Neural crest cell (in vitro differentiated cells): ENCODE measurements at regions not wholly inside any gene's neighbourhood (a gene's known extent, or its start where the extent isn't known, plus 50 kb on each side); places are given as distances from the start of the nearest gene placed in this dataset.

ENCODE experiments used
- DNase-seq: peaks from one replicate; pipeline ENCODE4 v3.0.0; 2021; ENCODE audit warnings: low read depth, mixed read lengths, low spot score
- H3K27ac Mint-ChIP-seq: one replicate; pipeline ENCODE4 v1.8.0; 2021; ENCODE audit warnings: mild to moderate bottlenecking, mixed read lengths; ENCODE audit not compliant: unreplicated experiment
- H3K27me3 Mint-ChIP-seq: 2 replicates; pipeline ENCODE4 v1.8.0; 2021; ENCODE audit warnings: low read depth, mild to moderate bottlenecking, mixed read lengths
- H3K36me3 Mint-ChIP-seq: 2 replicates; pipeline ENCODE4 v1.8.0; 2021; ENCODE audit warnings: low read depth, mild to moderate bottlenecking, mixed read lengths
- H3K4me1 Mint-ChIP-seq: 2 replicates; pipeline ENCODE4 v1.8.0; 2021; ENCODE audit warnings: mixed read lengths
- H3K4me3 Mint-ChIP-seq: one replicate; pipeline ENCODE4 v1.8.0; 2021; ENCODE audit warnings: mild to moderate bottlenecking, mixed read lengths
- H3K9me3 Mint-ChIP-seq: 2 replicates; pipeline ENCODE4 v1.8.0; 2021; ENCODE audit warnings: mixed read lengths
- TF ChIP-seq, protein P1 (sequence below): fragments of 200-600 bp; sonication (generic); conservative IDR thresholded peaks from 2 replicates; pipeline ENCODE4 v1.5.0; 2021; ENCODE audit warnings: antibody characterized with exemption, mild to moderate bottlenecking

DNA sequence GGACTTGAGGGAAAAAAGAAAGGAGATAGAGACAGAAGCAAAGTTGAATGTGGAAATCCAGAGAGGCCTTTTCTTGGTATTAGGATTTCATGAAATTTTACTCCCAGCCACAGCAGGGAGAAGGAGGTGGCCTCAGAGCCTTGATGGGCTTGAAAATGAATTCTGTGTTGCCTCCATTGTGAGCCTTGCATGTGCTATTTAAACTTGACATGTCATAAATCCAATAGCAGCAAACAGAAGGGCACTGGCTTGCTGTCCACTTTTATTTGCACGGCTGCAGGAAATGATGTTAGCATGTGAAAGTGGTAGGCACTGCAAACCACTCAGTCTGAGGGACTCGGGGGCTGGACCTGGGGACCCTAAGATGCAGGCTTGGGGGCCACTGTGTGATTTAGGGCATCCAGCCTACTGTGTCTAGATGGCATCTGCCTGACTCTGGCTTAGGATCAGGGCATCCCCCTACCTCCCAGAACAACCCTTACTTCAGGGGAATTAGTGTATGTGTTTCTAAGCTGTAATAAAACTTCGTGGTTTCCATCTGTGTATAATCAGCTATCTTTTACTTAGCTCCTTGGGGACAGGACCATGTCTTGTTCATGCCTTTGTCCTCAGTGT lies 139.1 kb upstream of the SKOR2 start:
- no peak overlapping the region for H3K27ac Mint-ChIP-seq
- no peak overlapping the region for H3K4me3 Mint-ChIP-seq
- H3K4me1 Mint-ChIP-seq: no peaks in the 10 kb centered on the region
- H3K9me3 Mint-ChIP-seq: no peaks in the 10 kb centered on the region
- no peak for DNase-seq
- H3K36me3 Mint-ChIP-seq: no peaks in the 10 kb centered on the region
- TF ChIP-seq, protein P1, sequence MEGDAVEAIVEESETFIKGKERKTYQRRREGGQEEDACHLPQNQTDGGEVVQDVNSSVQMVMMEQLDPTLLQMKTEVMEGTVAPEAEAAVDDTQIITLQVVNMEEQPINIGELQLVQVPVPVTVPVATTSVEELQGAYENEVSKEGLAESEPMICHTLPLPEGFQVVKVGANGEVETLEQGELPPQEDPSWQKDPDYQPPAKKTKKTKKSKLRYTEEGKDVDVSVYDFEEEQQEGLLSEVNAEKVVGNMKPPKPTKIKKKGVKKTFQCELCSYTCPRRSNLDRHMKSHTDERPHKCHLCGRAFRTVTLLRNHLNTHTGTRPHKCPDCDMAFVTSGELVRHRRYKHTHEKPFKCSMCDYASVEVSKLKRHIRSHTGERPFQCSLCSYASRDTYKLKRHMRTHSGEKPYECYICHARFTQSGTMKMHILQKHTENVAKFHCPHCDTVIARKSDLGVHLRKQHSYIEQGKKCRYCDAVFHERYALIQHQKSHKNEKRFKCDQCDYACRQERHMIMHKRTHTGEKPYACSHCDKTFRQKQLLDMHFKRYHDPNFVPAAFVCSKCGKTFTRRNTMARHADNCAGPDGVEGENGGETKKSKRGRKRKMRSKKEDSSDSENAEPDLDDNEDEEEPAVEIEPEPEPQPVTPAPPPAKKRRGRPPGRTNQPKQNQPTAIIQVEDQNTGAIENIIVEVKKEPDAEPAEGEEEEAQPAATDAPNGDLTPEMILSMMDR: no peak
- H3K27me3 Mint-ChIP-seq: peaks cover 5% of the 10 kb centered on the region

DNA sequence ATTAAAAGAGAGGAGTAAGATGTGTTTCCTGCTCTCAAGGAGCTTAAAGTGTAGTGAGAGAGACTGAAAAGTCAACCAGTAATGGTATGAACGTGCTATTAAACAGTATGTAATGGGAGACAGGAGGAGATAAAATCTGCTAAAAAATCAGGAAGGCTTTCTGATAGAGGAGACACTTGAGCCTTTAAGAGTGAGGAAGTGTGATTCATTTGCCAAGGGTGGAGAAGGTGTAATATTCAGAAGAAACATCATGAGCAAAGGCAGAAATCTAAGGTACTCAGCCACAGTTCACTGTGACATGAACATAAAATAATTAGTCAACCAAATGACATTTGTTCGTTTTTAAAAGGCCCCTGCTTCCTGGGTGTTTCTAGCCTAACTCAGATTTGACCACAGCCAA lies 137.8 kb upstream of the SKOR2 start:
- no peak for DNase-seq
- Mint-ChIP-seq H3K4me1 (no peaks in the 10 kb centered on the region), H3K27ac (no peak overlapping the region), H3K9me3 (peaks cover 4% of the 10 kb centered on the region), H3K4me3 (no peak overlapping the region), H3K36me3 (no peaks in the 10 kb centered on the region), H3K27me3 (no peaks in the 10 kb centered on the region)
- TF ChIP-seq, protein P1: no peak

DNA sequence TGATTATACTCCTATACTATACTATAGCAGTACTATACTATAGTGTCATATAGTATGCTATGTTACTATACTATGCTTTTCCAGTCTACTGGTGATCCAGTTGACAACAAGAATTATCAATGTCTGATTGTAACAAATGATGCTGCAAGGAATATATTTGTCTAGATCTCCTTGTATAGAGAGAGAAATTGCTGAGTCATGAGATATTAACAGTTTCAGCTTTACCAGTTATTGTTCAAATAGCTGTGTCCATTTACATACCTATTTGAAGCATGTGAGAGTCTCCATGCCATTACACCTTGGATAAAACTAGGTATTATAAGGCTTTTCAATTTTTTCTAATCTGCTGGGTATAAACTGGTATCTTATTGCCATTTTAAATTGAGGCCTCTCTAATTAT lies 136.4 kb upstream of the SKOR2 start:
- no peaks in the 10 kb centered on the region for H3K36me3 Mint-ChIP-seq
- H3K4me3 Mint-ChIP-seq: no peak overlapping the region
- DNase-seq: no peak
- TF ChIP-seq, protein P1: no peak
- H3K4me1 Mint-ChIP-seq: no peaks in the 10 kb centered on the region
- peaks cover 4% of the 10 kb centered on the region for H3K9me3 Mint-ChIP-seq
- H3K27me3 Mint-ChIP-seq: no peaks in the 10 kb centered on the region
- H3K27ac Mint-ChIP-seq: no peak overlapping the region

DNA sequence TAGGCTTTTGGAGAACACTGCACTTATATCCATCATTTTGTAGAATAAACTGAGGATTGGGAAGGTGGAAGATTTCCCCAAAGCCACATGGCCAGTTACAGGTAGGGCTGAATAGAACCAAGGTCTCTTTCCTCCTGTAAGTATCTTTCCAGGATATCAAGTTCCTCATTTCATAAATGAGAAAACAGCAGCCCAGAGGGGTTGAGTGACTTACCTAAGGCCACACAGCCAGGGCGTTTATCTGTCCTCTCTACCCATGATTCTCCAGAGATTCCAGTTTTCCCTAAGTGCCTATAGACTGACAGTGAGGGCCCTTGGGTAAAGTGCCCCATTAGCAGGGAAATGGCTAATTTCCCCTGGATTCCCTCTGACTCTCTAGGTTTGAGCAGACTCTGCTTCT lies 132.3 kb upstream of the SKOR2 start:
- peaks cover 4% of the 10 kb centered on the region for H3K9me3 Mint-ChIP-seq
- no peak overlapping the region for H3K4me3 Mint-ChIP-seq
- H3K36me3 Mint-ChIP-seq: no peaks in the 10 kb centered on the region
- TF ChIP-seq, protein P1: no peak
- H3K4me1 Mint-ChIP-seq: no peaks in the 10 kb centered on the region
- peaks cover 19% of the 10 kb centered on the region for H3K27me3 Mint-ChIP-seq
- no peak overlapping the region for H3K27ac Mint-ChIP-seq
- no peak for DNase-seq

DNA sequence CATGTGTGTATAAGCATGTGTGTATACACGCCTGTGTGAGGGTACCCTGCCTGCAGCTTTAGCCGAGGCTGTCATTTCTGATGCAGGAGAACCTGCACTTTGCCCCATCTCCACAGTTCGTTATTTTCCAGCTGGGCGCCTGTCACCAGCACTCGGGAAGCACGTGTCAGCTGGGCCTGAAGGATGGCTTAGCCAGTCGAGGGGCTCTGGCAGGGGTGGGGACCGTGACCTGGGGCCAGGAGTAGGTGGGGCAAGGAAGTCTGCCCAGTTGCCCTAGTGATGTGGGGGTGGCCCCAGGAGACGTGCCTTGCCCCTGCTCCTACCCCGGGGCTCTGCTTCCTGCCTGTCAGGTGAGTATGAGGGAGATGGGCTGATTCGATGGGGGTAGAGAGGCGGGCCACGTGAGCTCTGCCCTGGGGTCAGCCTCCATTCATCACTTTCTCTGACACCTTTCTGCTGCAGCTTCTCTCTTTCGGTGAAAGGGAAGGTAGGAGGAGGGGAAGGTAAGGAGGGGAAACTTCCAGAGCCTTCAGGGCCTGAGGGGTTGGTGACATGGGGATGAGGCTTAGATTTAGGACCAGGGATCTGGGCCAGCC lies 130.6 kb upstream of the SKOR2 start:
- Mint-ChIP-seq H3K36me3 (no peaks in the 10 kb centered on the region), H3K4me3 (no peak overlapping the region), H3K4me1 (no peaks in the 10 kb centered on the region)

More for the DNA sequence above, 130.6 kb upstream of the SKOR2 start:
- DNase-seq: no peak
- H3K27me3 Mint-ChIP-seq: peaks cover 29% of the 10 kb centered on the region
- no peak overlapping the region for H3K27ac Mint-ChIP-seq
- TF ChIP-seq, protein P1: no peak
- peaks cover 4% of the 10 kb centered on the region for H3K9me3 Mint-ChIP-seq
